ENCODE measurements at regions not wholly inside any gene's neighbourhood (a gene's known extent, or its start where the extent isn't known, plus 50 kb on each side); places are given as distances from the start of the nearest gene placed in this dataset.
"Not testable (repeated sequence)": the region's sequence is repeated elsewhere in the genome, so short reads cannot be mapped to it uniquely, and the experiment has no call there.

- DNase-seq = no peak
Measured at GRCh38 chr2:62410015-62410453, 96.0 kb downstream of the TMEM17 start.

- peak; percentile 32 for DNase-seq
Measured at GRCh38 chr2:62409442-62409841, 96.6 kb downstream of the TMEM17 start.

- DNase-seq = peak; percentile 34
Measured at GRCh38 chr2:62408241-62408677, 97.7 kb downstream of the TMEM17 start.

- DNase-seq = no peak
Measured at GRCh38 chr2:62407838-62408237, 98.2 kb downstream of the TMEM17 start.

GRCh38 chr2:62407401-62407800, 98.6 kb downstream of the TMEM17 start:
- DNase-seq = no peak

- DNase-seq = no peak
Measured at GRCh38 chr2:62406573-62407043, 99.4 kb downstream of the TMEM17 start.

- no peak for DNase-seq
Measured at GRCh38 chr2:62404913-62405312, 101.1 kb downstream of the TMEM17 start.

- no peak for DNase-seq
Measured at GRCh38 chr2:62402156-62402555, 103.8 kb downstream of the TMEM17 start.

- no peak for DNase-seq
Measured at GRCh38 chr2:62398356-62398755, 107.6 kb downstream of the TMEM17 start.

GRCh38 chr2:62396880-62397279, 109.1 kb downstream of the TMEM17 start:
- no peak for DNase-seq

- no peak for DNase-seq
Measured at GRCh38 chr2:62393293-62393692, 112.7 kb downstream of the TMEM17 start.

GRCh38 chr2:62391696-62392095, 114.3 kb downstream of the TMEM17 start:
- no peak for DNase-seq

GRCh38 chr2:62386378-62386777, 119.6 kb downstream of the TMEM17 start:
- DNase-seq = not testable (repeated sequence)

- peak; percentile 3 for DNase-seq
Measured at GRCh38 chr2:62383846-62384245, 122.1 kb downstream of the TMEM17 start.

- no peak for DNase-seq
Measured at GRCh38 chr2:62382757-62383156, 123.2 kb downstream of the TMEM17 start.

- DNase-seq = no peak
Measured at GRCh38 chr2:62382122-62382521, 123.9 kb downstream of the TMEM17 start.

- DNase-seq = no peak
Measured at GRCh38 chr2:62381656-62382055, 124.3 kb downstream of the TMEM17 start.

GRCh38 chr2:62379566-62379965, 126.4 kb downstream of the TMEM17 start:
- DNase-seq = no peak

GRCh38 chr2:62375113-62375420, 130.9 kb downstream of the TMEM17 start:
- no peak for DNase-seq

GRCh38 chr2:62374301-62375112, 131.5 kb downstream of the TMEM17 start:
- no peak for DNase-seq

- no peak for DNase-seq
Measured at GRCh38 chr2:62372824-62373223, 133.2 kb downstream of the TMEM17 start.

- DNase-seq = no peak
Measured at GRCh38 chr2:62370321-62371250, 135.4 kb downstream of the TMEM17 start.

- no peak for DNase-seq
Measured at GRCh38 chr2:62369541-62370202, 136.3 kb downstream of the TMEM17 start.
